GM12891 (cell line): ENCODE measurements at regions not wholly inside any gene's neighbourhood (a gene's known extent, or its start where the extent isn't known, plus 50 kb on each side); places are given as distances from the start of the nearest gene placed in this dataset.

ENCODE experiments used
- POLR2A ChIP-seq: IDR thresholded peaks from 2 replicates; pipeline ENCODE4 v1.6.1; 2011; ENCODE audit warnings: low read depth, low read length, control low read depth
- POLR2AphosphoS5 ChIP-seq: IDR thresholded peaks from 2 replicates; pipeline ENCODE4 v1.6.1; 2011; ENCODE audit warnings: low read depth, low read length, control low read depth
- POU2F2 ChIP-seq: IDR thresholded peaks from 2 replicates; pipeline ENCODE4 v1.6.1; 2011; ENCODE audit warnings: low read depth, mild to moderate bottlenecking, control low read depth, low read length, moderate library complexity
- SPI1 ChIP-seq: IDR thresholded peaks from 2 replicates; pipeline ENCODE4 v1.6.1; 2011; ENCODE audit warnings: low read depth, low read length, control low read depth
- TAF1 ChIP-seq: IDR thresholded peaks from 2 replicates; pipeline ENCODE4 v1.6.1; 2011; ENCODE audit warnings: low read depth, low read length, control low read depth

GRCh38 chr10:8993864-8994263 lies 939.4 kb downstream of the GATA3 start:
- no peak for TF ChIP-seq SPI1
- TF ChIP-seq POLR2A: no peak
- TF ChIP-seq POLR2AphosphoS5: no peak
- TF ChIP-seq TAF1: no peak
- no peak for TF ChIP-seq POU2F2
